Thyroid gland (tissue), 4 donors: ENCODE measurements at regions not wholly inside any gene's neighbourhood (a gene's known extent, or its start where the extent isn't known, plus 50 kb on each side); places are given as distances from the start of the nearest gene placed in this dataset.

ENCODE experiments used
- CTCF ChIP-seq, 6 experiments: fragments of 200-600 bp in 3 of 6; fragments of 450-650 bp in 3 of 6; sonication (generic) in 3 of 6; IDR thresholded peaks; one replicate each; pipeline ENCODE4 v1.5.1; 2016 to 2019; ENCODE audit warnings: antibody characterized with exemption in 6 of 6, mild to moderate bottlenecking in 2 of 6, inconsistent platforms in 1 of 6, moderate library complexity in 1 of 6
- POLR2A ChIP-seq, 2 donors: fragments of 450-650 bp; IDR thresholded peaks; one replicate each; pipeline ENCODE4 v1.6.1; 2017; ENCODE audit warnings: antibody characterized with exemption in 2 of 2, mild to moderate bottlenecking in 2 of 2, moderate library complexity in 1 of 2

- TF ChIP-seq POLR2A (IDR thresholded peaks at IDR 0.05) (no peak), CTCF (IDR thresholded peaks at IDR 0.05) (no peak)
Observed at GRCh38 chr17:83029571-83029970, 49.8 kb upstream of the METRNL start.
